SK-N-SH treated with all-trans-retinoic acid at 6 μM for 48 hours (cell line): ENCODE measurements at regions not wholly inside any gene's neighbourhood (a gene's known extent, or its start where the extent isn't known, plus 50 kb on each side); places are given as distances from the start of the nearest gene placed in this dataset.

Experiments used
- BACH2 ChIP-seq: fragments of 250-450 bp; sonication (Bioruptor Pico); IDR thresholded peaks from 2 replicates; pipeline ENCODE4 v1.9.0; 2021; ENCODE audit warnings: mild to moderate bottlenecking, borderline replicate concordance
- CREB5 ChIP-seq: fragments of 250-450 bp; sonication (Bioruptor Pico); IDR thresholded peaks from 2 replicates; pipeline ENCODE4 v1.5.1; 2020; ENCODE audit warnings: low read depth, mild to moderate bottlenecking, moderate library complexity
- GLIS3 ChIP-seq: fragments of 250-450 bp; sonication (Bioruptor Pico); IDR thresholded peaks from 2 replicates; pipeline ENCODE4 v1.5.0; 2020; ENCODE audit warnings: mild to moderate bottlenecking, moderate library complexity
- OSR1 ChIP-seq: fragments of 250-450 bp; sonication (Bioruptor Pico); IDR thresholded peaks from 2 replicates; pipeline ENCODE4 v1.8.0; 2022; ENCODE audit warnings: moderate library complexity, mild to moderate bottlenecking, inconsistent platforms
- PATZ1 ChIP-seq: fragments of 250-450 bp; sonication (Bioruptor Pico); IDR thresholded peaks from 2 replicates; pipeline ENCODE4 v1.8.0; 2020; ENCODE audit warnings: mild to moderate bottlenecking, moderate library complexity, borderline replicate concordance
- PPARA ChIP-seq: fragments of 250-450 bp; sonication (Bioruptor Pico); IDR thresholded peaks from 2 replicates; pipeline ENCODE4 v1.5.0; 2020; ENCODE audit warnings: mild to moderate bottlenecking, borderline replicate concordance
- RARB ChIP-seq: fragments of 250-450 bp; sonication (Bioruptor Pico); IDR thresholded peaks from 2 replicates; pipeline ENCODE4 v1.8.0; 2021; ENCODE audit warnings: mild to moderate bottlenecking, moderate library complexity
- TOX ChIP-seq: fragments of 250-450 bp; sonication (Bioruptor Pico); IDR thresholded peaks from 2 replicates; pipeline ENCODE4 v1.8.0; 2021; ENCODE audit warnings: mild to moderate bottlenecking, moderate library complexity, borderline replicate concordance

GRCh38 chr4:110260299-110260698, 61.9 kb upstream of the ELOVL6 start:
- TF ChIP-seq TOX (CRISPR knock-in tag) (no peak), PATZ1 (CRISPR knock-in tag) (no peak), GLIS3 (CRISPR knock-in tag) (no peak), CREB5 (no peak), OSR1 (CRISPR knock-in tag) (no peak), PPARA (CRISPR knock-in tag) (no peak), RARB (CRISPR knock-in tag) (no peak), BACH2 (CRISPR knock-in tag) (no peak)
